ENCODE measurements at regions not wholly inside any gene's neighbourhood (a gene's known extent, or its start where the extent isn't known, plus 50 kb on each side); places are given as distances from the start of the nearest gene placed in this dataset.

DNA sequence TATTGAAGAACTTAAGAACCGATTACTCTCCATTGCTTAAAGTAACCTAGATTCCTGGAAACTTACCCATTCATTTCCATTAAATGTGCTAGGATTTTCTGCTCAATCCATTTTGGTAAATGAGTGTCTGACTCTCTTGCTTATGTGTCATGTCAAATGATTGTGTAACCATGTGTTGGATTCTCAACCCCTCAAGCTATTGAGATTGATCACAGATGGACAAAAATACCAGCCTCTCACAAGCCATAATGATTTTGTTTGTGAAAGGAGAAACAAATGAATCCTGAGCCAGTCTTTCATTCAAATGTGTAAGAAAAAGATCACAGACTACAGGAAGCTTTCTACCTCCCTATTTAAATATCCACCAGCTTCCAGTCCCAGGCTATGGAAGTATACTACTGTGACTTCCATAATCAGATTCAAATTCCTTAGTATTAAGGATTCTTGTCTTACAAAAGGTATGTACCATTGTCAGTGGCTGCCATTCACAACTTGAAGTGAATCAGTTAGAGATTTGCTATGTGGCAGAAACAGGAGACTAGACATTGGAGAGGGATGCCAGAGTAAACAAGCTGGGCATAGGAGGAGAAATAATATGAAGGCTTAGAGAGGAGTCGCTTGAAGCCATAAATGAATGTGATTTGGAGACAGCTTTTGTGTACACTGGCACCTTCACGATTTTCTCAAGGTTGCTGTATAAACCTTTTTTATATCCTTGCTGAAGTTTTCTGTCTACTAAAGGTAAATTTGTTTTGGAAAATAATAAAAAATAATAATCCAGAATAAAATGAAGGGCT lies 498.5 kb upstream of the SETBP1 start:
- no peaks in the 10 kb centered on the region for H3K79me2 ChIP-seq (ENCODE audit: insufficient read depth, low read length)
- H4K20me1 ChIP-seq (ENCODE audit: low read depth, low read length), result no peaks in the 10 kb centered on the region
- no peak overlapping the region for H2AFZ ChIP-seq (ENCODE audit: low read depth, low read length, severe bottlenecking)
- H3K36me3 ChIP-seq (ENCODE audit: low read length), result no peaks in the 10 kb centered on the region
- no peak overlapping the region for H3K4me2 ChIP-seq (ENCODE audit: low read depth, low read length, poor library complexity, severe bottlenecking)
- TF ChIP-seq, protein P1, sequence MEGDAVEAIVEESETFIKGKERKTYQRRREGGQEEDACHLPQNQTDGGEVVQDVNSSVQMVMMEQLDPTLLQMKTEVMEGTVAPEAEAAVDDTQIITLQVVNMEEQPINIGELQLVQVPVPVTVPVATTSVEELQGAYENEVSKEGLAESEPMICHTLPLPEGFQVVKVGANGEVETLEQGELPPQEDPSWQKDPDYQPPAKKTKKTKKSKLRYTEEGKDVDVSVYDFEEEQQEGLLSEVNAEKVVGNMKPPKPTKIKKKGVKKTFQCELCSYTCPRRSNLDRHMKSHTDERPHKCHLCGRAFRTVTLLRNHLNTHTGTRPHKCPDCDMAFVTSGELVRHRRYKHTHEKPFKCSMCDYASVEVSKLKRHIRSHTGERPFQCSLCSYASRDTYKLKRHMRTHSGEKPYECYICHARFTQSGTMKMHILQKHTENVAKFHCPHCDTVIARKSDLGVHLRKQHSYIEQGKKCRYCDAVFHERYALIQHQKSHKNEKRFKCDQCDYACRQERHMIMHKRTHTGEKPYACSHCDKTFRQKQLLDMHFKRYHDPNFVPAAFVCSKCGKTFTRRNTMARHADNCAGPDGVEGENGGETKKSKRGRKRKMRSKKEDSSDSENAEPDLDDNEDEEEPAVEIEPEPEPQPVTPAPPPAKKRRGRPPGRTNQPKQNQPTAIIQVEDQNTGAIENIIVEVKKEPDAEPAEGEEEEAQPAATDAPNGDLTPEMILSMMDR (IDR thresholded peaks at IDR 0.05; ENCODE audit: insufficient read depth, low read length, poor library complexity, severe bottlenecking), result no peak
- no peak for TF ChIP-seq EZH2phosphoT487 (conservative IDR thresholded peaks at IDR 0.05; ENCODE audit: low read length)
- no peak overlapping the region for H3K9ac ChIP-seq (ENCODE audit: low read length)
- no peaks in the 10 kb centered on the region for H3K9me2 ChIP-seq (replicated peaks; ENCODE audit: insufficient read depth, low read length)
- H3K27ac ChIP-seq (ENCODE audit: low read depth, low read length), result no peak overlapping the region
- H3F3A ChIP-seq (ENCODE audit: insufficient read depth), result no peaks in the 10 kb centered on the region
- no peaks in the 10 kb centered on the region for H3K9me3 ChIP-seq (ENCODE audit: insufficient read depth, low read length)
- no peak overlapping the region for H3K4me3 ChIP-seq (ENCODE audit: insufficient read depth, low read length, poor library complexity, severe bottlenecking)
- H3K27me3 ChIP-seq (ENCODE audit: low read length), result no peaks in the 10 kb centered on the region

DNA sequence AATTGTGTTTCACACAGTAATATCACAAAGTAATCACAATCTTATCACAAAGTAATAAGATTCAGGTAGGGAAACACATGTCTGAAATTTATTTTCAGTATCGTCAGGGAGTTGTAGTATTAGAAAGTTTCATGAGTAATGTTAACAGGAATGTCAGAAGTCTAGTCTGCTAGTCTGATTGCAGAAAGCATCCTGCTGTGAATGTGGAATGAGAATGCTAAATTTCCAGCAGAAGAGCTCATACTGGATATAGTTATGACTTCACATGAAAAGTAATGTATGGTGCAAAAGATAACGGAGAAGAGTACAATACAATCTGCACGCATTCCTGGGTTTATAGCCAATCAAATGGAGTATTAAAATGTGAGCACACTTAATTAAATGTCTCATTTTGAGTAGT lies 494.7 kb upstream of the SETBP1 start:
- H3K36me3 ChIP-seq (ENCODE audit: low read length), result no peaks in the 10 kb centered on the region
- H3K27ac ChIP-seq (ENCODE audit: low read depth, low read length), result no peak overlapping the region
- no peaks in the 10 kb centered on the region for H3F3A ChIP-seq (ENCODE audit: insufficient read depth)
- H2AFZ ChIP-seq (ENCODE audit: low read depth, low read length, severe bottlenecking), result no peak overlapping the region
- H4K20me1 ChIP-seq (ENCODE audit: low read depth, low read length), result no peaks in the 10 kb centered on the region; the same call in 1 of the 2 replicates
- H3K9ac ChIP-seq (ENCODE audit: low read length), result no peak overlapping the region
- no peak overlapping the region for H3K4me3 ChIP-seq (ENCODE audit: insufficient read depth, low read length, poor library complexity, severe bottlenecking)
- no peaks in the 10 kb centered on the region for H3K79me2 ChIP-seq (ENCODE audit: insufficient read depth, low read length)
- H3K9me2 ChIP-seq (replicated peaks; ENCODE audit: insufficient read depth, low read length), result no peaks in the 10 kb centered on the region
- no peak for TF ChIP-seq EZH2phosphoT487 (conservative IDR thresholded peaks at IDR 0.05; ENCODE audit: low read length)
- TF ChIP-seq, protein P1 (IDR thresholded peaks at IDR 0.05; ENCODE audit: insufficient read depth, low read length, poor library complexity, severe bottlenecking), result no peak
- no peaks in the 10 kb centered on the region for H3K27me3 ChIP-seq (ENCODE audit: low read length)
- no peak overlapping the region for H3K4me2 ChIP-seq (ENCODE audit: low read depth, low read length, poor library complexity, severe bottlenecking)
- H3K9me3 ChIP-seq (ENCODE audit: insufficient read depth, low read length), result no peaks in the 10 kb centered on the region

DNA sequence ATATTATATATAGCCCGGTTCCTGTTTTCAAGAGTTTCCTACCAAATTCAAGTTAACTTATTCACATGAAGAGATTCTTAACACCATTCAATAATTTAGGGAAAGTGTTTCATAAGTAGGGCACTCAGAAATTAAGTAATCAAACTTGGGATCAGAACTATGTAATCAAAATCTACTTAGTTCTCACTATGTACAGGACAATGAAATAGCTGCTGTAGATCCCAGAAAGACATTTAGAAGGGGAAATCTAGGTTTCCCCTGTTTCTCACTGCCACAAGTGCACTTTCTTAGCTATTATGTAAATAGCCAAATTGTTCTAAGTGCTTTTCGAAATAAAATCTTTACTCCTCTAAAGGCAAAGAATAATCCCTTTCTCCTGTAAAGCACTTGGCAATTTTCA lies 493.6 kb upstream of the SETBP1 start:
- Histone ChIP-seq H4K20me1 (ENCODE audit: low read depth, low read length) (peaks cover 4% of the 10 kb centered on the region; the same call in 1 of the 2 replicates), H3K36me3 (ENCODE audit: low read length) (no peaks in the 10 kb centered on the region), H3K4me3 (ENCODE audit: insufficient read depth, low read length, poor library complexity, severe bottlenecking) (no peak overlapping the region), H3F3A (ENCODE audit: insufficient read depth) (no peaks in the 10 kb centered on the region), H3K9me2 (replicated peaks; ENCODE audit: insufficient read depth, low read length) (no peaks in the 10 kb centered on the region), H3K27ac (ENCODE audit: low read depth, low read length) (no peak overlapping the region), H2AFZ (ENCODE audit: low read depth, low read length, severe bottlenecking) (no peak overlapping the region), H3K9ac (ENCODE audit: low read length) (no peak overlapping the region), H3K9me3 (ENCODE audit: insufficient read depth, low read length) (no peaks in the 10 kb centered on the region), H3K79me2 (ENCODE audit: insufficient read depth, low read length) (no peaks in the 10 kb centered on the region), H3K4me2 (ENCODE audit: low read depth, low read length, poor library complexity, severe bottlenecking) (no peak overlapping the region), H3K27me3 (ENCODE audit: low read length) (no peaks in the 10 kb centered on the region)
- TF ChIP-seq, protein P1 (IDR thresholded peaks at IDR 0.05; ENCODE audit: insufficient read depth, low read length, poor library complexity, severe bottlenecking), result no peak
- no peak for TF ChIP-seq EZH2phosphoT487 (conservative IDR thresholded peaks at IDR 0.05; ENCODE audit: low read length)

Measured in SU-DHL-6 (cell line).